ENCODE measurements at regions not wholly inside any gene's neighbourhood (a gene's known extent, or its start where the extent isn't known, plus 50 kb on each side); places are given as distances from the start of the nearest gene placed in this dataset.
"Not testable (repeated sequence)": the region's sequence is repeated elsewhere in the genome, so short reads cannot be mapped to it uniquely, and the experiment has no call there.

DNA sequence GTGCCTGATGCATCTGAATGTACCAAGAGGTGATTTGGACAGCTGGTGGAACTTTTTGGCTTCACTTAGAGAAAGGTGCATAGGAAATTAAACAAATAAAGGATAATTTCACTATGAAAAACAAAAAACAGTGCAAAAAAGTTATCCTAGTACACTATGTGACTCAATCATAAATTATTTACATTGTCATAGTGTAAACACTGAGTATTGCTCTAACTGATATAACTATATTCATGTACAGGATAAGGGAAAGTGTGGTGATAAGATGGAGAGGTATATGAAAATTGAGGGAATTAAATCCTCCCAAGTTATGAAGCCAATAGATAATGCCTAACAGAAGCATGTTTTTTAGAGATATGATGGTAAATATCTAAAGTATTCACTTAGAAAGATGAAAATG lies 50.2 kb upstream of the CPNE4 start:
- in situ Hi-C loops (cut with HindIII; ENCODE audit: low pct_unique_long_range_greater_than_20kb, low sequenced_read_pairs), result no loop called here
- DNase-seq (ENCODE audit: low read depth, low spot score), result no peak

DNA sequence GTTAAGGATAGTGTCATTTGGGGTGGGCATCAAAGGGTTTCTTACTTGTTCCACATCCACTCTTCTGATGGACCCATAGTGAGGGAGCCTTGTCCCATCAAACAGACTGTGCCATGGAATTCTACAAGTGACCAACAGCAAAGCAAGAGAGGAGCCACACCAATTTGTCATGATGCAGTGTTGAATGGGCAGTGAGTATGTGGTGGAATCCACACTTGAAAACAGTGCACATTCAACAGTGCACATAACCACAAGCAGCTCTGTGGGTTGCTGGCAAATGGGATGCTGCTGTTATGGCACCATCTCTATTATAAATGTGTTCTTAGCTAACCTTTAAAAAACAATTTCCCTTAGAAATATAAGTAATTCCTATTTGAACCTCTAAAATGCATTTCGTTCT lies 52.5 kb upstream of the CPNE4 start:
- in situ Hi-C loops (cut with HindIII; ENCODE audit: low pct_unique_long_range_greater_than_20kb, low sequenced_read_pairs), result no loop called here
- no peak for DNase-seq (ENCODE audit: low read depth, low spot score)

DNA sequence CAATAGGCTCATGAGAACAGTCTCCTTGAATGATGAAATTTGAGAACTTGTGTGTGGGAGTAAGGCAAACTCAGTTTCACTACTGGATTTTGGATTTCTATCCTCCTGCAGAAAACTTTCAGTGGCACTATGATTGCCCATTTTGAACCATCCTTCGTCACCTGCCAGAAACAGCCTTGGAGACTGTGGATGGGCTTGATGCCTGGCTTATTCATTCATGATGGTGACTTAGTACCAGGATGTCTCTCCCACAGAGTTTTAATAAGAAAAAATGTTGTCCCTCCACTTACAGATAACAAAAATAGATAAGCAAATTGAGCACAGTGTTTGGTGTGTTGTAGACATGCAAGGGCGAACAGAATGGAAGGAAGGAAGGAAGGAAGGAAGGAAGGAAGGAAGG lies 53.5 kb upstream of the CPNE4 start:
- DNase-seq (ENCODE audit: low read depth, low spot score), result no peak

DNA sequence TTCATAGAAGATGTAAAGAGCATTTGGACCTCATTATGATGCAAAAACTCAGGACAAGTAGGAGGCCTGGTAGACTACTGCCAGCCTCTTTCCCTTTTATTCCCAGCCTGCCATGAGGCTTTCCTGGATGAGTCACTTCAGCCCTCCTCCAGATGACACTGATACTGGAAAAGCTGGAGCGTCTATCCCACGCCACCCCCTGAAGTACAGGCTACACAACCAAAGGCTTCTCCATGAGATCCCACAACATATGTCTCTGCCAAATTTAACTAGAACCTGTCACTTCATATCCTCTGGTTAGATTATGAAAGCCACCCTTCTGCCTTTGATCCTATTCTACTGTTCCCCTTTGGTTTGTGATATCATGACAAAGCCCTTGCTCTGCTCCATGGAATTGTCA lies 56.1 kb upstream of the CPNE4 start:
- in situ Hi-C loops (cut with HindIII; ENCODE audit: low pct_unique_long_range_greater_than_20kb, low sequenced_read_pairs), result no loop called here
- no peak for DNase-seq (ENCODE audit: low read depth, low spot score)

More for the DNA sequence above, 53.5 kb upstream of the CPNE4 start:
- in situ Hi-C loops (cut with HindIII; ENCODE audit: low pct_unique_long_range_greater_than_20kb, low sequenced_read_pairs), result no loop called here

DNA sequence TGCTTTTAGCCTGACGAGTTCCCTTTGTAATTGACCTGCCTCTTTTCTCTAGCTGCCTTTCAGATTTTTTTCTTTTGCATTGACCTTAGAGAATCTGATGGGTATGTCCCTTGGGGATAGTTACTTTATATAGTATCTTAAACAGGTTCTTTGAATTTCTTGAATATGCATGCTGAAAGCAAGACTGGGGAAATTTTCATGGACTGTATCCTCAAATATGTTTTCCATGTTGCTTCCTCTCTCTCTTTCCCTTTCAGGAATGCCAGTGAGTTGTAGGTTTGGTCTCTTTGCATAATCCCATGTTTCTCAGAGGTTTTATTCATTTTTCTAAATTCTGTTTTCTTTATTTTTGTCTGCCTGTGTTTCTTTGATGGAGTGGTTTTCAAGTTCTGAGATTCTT lies 81.8 kb upstream of the CPNE4 start:
- in situ Hi-C loops (cut with HindIII; ENCODE audit: low pct_unique_long_range_greater_than_20kb, low sequenced_read_pairs), result no loop called here

DNA sequence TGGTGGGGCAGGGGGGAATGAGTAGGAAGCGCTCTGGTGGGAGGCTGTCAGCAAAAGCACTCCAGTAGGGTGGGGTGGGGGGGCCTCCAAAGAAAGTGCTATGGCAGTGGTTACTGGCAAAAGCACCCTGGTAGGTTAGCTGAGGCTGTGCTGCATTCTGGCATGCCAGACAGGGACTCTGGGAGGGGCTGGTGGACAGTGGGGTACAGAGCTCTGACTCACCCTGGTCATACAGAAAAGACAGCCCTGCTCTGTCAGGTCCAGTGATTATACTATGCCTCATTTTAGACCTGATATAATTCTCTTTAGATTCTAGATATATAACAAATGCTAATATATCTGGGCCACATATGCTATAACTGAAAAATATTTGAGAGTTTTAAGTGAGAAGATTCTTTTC lies 82.8 kb upstream of the CPNE4 start:
- DNase-seq (ENCODE audit: low read depth, low spot score), result no peak
- in situ Hi-C loops (cut with HindIII; ENCODE audit: low pct_unique_long_range_greater_than_20kb, low sequenced_read_pairs), result no loop called here

More for the DNA sequence above, 81.8 kb upstream of the CPNE4 start:
- no peak for DNase-seq (ENCODE audit: low read depth, low spot score)

DNA sequence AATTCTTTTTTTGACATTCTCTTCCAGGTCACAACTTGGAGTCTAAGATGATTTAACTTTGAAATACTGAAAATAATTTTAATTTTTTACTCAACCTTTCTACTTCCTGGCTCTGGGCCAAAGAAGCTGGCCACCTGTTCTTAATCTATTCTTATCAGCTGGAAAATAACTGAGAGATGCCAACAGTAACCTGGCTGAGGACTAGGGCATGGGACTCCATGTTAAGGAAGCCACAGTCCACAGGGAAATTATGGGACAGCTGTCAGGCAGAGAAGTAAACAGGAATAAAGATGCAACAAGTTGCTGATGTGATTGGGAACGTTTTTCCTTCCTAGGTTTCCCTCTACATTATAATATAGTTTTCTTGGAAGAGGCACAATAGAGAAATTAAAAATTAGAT lies 84.7 kb upstream of the CPNE4 start:
- DNase-seq (ENCODE audit: low read depth, low spot score), result no peak
- in situ Hi-C loops (cut with HindIII; ENCODE audit: low pct_unique_long_range_greater_than_20kb, low sequenced_read_pairs), result no loop called here

DNA sequence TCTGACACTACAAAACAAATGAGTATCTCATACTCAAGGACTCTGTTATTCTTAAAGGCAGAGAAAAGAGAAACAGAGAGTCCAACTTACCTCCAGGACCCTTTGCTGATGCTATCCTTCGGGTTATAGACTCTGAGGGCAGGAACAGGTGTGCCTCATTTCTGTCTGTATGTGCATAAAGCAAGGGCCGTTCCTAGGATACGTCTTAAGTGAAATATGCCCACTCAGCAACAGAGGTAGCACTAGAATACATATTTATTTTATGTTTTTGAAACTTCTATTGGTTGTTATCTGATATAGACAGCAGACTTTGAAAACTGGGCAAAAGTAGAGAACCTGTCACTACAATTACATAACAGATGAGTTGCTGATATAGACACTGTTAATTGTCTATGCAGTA lies 89.3 kb upstream of the CPNE4 start:
- in situ Hi-C loops (cut with HindIII; ENCODE audit: low pct_unique_long_range_greater_than_20kb, low sequenced_read_pairs), result no loop called here
- DNase-seq (ENCODE audit: low read depth, low spot score), result no peak

DNA sequence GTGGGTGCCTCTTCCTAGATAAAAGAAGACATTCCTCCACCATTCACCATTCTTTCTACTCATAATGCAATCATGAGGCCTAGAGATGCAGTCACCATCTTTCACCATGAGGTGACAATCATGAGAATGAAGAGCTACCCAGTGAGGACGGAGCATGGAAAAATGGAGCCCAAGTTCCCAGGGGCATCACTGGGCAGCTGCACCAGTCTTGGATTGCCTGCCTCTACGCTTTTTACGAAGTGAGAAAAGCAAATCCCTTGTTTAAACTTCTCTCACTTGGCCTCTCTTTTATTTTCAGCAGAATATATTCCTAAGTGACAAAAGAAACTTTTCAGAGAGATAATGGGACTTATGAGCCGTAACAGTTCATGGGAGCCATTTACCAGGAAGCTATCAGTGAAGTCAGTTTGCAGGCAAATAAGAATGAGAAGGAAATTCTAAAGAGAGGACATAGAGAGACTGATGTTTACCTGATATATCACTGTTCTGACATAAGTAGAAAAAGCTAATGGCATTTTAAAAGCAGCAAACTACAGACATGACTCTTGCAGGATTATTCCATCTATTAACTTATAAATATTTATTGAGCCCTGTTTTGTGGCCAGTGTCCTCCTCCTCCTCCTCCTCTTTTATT lies 90.0 kb upstream of the CPNE4 start:
- in situ Hi-C loops (cut with HindIII; ENCODE audit: low pct_unique_long_range_greater_than_20kb, low sequenced_read_pairs), result no loop called here
- DNase-seq (ENCODE audit: low read depth, low spot score), result no peak

DNA sequence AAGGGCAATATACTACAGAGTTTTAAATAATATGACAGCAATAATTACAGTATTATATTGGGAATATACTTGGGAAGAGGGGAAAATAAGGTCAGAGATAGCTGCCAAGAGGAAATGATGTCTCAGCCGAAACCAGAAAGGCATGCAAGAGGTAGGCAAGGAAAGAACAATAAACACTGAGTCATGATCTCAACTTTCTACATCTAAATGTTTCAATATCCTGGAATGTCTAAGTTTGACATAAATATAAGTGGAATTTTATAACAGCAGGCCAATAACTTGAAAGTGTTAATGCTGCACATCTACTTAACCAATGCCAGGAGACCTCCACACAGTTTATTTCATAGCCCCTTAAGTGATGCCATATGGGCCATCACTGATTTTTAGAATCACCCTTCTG lies 99.8 kb upstream of the CPNE4 start:
- DNase-seq (ENCODE audit: low read depth, low spot score), result no peak
- in situ Hi-C loops (cut with HindIII; ENCODE audit: low pct_unique_long_range_greater_than_20kb, low sequenced_read_pairs), result no loop called here

DNA sequence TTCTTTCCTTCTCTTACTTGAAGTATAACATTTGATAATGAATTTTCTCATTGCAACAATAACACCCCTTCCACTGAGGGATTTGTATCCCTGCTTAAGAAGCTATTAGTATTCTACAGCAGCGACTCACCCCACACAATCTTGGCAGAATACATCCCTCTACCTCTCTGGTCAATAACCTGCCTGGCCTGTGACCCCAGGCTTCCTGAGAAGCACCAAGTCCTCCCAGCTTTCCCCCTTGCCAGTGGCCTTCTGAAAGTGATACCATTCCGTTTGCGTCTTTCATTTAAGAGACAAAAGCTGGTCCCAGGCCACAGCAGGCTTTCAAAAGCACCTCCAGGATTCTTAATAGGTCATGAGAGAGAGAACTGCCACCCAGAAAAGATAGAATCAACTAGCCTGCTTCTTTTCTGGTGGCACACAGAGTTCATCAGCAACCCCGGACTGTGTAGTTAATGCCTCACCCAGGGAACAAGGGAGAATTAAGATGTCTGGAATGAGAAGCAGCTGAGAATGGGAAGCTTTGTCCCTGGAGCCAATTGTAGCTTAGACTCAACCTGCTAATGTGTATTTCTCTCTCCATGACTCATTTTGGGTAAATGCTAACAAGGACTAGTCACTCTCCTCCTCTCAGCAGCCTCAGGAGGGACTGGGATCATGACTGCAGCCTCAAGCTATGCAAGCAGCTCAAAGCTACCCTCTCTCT lies 101.0 kb upstream of the CPNE4 start:
- in situ Hi-C loops (cut with HindIII; ENCODE audit: low pct_unique_long_range_greater_than_20kb, low sequenced_read_pairs), result no loop called here
- no peak for DNase-seq (ENCODE audit: low read depth, low spot score)

DNA sequence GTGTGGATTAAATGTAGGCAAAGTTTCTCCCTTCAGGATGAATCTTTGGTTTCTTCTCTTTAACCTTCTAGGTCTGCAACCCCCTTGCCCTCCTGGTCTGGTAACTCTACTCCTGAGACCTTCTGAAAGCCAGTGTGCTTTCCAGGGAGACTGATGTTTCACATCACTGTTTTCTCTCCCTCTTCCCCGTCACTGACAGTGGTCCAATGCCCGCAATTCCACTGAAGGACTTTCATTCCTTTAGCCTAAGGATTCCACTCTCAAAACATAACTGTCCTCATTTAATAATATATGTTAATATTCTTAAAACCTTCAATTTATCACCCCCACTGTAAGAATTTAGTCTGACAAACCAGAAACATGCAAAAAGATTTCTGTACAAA lies 101.5 kb upstream of the CPNE4 start:
- no peak for DNase-seq (ENCODE audit: low read depth, low spot score)
- in situ Hi-C loops (cut with HindIII; ENCODE audit: low pct_unique_long_range_greater_than_20kb, low sequenced_read_pairs), result no loop called here

DNA sequence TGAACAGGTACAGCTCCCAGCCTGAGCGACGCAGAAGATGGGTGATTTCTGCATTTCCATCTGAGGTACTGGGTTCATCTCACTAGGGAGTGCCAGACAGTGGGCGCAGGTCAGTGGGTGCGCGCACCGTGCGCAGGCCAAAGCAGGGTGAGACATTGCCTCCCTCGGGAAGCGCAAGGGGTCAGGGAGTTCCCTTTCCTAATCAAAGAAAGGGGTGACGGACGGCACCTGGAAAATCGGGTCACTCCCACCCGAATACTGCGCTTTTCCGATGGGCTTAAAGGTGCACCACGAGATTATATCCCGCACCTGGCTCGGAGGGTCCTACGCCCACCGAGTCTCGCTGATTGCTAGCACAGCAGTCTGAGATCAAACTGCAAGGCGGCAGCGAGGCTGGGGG lies 102.1 kb upstream of the CPNE4 start:
- in situ Hi-C loops (cut with HindIII; ENCODE audit: low pct_unique_long_range_greater_than_20kb, low sequenced_read_pairs), result not testable (repeated sequence)

DNA sequence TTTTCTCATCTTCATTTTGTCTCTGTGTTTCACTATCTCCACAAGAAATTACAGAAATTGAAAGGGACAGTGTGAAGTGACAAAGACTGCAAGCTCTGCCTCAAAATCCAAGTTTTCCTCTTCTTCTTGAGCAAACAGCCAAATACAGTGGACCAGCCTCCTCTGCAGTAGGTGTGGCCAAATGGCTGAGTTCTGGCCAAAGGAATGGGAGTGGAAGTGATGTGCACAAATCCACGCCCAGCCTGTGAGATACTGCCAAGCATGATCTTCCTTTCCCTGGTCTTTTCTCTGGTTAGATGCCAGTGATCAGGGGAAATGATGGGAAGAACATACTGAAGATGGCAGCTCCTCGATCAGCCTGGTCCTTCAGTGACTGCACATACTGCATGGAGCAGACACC lies 111.0 kb upstream of the CPNE4 start:
- in situ Hi-C loops (cut with HindIII; ENCODE audit: low pct_unique_long_range_greater_than_20kb, low sequenced_read_pairs), result no loop called here
- no peak for DNase-seq (ENCODE audit: low read depth, low spot score)

More for the DNA sequence above, 102.1 kb upstream of the CPNE4 start:
- DNase-seq (ENCODE audit: low read depth, low spot score), result not testable (repeated sequence)

DNA sequence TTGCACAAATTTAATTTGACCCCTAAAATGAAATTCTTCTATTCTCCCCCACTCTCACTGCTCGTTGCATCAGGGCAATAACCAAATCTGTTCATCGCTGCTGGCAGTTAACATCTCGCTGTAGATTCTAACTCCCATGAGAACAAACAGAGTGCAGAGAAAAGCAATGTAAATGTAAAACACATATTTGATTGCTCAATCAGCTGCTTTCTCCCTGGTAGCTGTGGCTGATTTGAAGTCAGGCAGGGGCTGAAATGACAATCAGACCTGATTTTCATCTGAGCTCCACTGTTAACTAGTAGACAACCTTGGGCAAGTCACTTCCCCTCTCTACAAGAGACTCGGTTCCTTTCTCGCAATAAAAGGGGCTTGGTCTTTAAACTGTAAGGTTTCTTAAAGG lies 119.8 kb upstream of the CPNE4 start:
- in situ Hi-C loops (cut with HindIII; ENCODE audit: low pct_unique_long_range_greater_than_20kb, low sequenced_read_pairs), result no loop called here
- no peak for DNase-seq (ENCODE audit: low read depth, low spot score)

DNA sequence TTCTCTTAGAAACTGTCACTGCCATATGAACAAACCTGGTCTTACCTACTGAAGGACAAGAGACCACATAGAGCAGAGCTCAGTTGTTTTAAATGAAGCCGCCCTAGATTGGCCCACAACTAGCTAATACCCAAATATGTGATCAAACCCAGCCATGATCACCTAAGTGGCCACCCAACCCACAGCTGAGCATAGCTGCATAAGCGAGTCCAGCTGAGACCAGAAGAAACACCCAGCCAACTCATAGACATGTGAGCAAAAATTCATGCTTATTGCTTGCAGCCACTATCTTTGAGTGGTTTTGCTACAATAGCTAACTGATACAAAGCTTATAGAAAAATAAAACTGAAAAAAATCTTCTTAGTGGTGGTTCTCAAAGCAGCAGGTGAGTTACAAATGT lies 124.3 kb upstream of the CPNE4 start:
- no peak for DNase-seq (ENCODE audit: low read depth, low spot score)
- in situ Hi-C loops (cut with HindIII; ENCODE audit: low pct_unique_long_range_greater_than_20kb, low sequenced_read_pairs), result no loop called here

DNA sequence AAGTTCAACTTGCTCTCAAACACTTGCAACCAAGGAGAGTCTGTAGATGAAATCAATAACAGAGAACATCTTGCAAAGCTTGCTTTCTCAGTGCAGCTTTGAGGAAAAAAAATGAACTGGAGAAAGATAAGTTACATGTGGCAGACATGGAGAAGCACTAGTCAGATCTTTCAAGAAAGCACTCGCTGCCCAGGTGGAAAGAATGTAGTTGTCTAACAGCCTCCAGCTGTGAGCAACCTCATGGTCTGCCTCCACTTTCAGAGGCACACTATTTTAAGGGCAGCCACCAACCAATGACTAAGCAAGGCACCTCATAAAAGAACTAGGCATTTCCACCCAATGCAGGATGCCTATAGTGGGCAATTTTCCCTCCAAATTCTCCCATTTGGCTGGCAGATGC lies 125.4 kb upstream of the CPNE4 start:
- in situ Hi-C loops (cut with HindIII; ENCODE audit: low pct_unique_long_range_greater_than_20kb, low sequenced_read_pairs), result no loop called here
- DNase-seq (ENCODE audit: low read depth, low spot score), result no peak

DNA sequence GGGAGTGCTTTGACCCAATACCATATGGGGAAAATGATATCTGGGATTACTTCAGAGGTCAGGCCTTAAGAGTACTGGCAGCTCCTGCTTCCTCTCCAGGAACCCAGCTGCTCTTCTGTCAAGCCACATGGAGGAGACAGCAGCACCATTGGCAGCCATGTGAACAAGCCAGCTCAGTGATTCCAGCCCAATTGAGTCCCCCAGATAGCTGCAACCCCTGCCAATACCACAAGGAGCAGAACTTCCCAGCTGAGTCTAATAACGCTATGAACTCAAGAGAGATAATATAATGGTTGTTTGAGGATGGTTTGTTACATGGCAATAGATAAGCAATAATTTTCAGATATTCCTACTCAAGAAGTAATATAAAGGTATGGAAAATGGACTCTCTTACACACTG lies 126.8 kb upstream of the CPNE4 start:
- in situ Hi-C loops (cut with HindIII; ENCODE audit: low pct_unique_long_range_greater_than_20kb, low sequenced_read_pairs), result no loop called here
- peak; percentile 49 for DNase-seq (ENCODE audit: low read depth, low spot score)

DNA sequence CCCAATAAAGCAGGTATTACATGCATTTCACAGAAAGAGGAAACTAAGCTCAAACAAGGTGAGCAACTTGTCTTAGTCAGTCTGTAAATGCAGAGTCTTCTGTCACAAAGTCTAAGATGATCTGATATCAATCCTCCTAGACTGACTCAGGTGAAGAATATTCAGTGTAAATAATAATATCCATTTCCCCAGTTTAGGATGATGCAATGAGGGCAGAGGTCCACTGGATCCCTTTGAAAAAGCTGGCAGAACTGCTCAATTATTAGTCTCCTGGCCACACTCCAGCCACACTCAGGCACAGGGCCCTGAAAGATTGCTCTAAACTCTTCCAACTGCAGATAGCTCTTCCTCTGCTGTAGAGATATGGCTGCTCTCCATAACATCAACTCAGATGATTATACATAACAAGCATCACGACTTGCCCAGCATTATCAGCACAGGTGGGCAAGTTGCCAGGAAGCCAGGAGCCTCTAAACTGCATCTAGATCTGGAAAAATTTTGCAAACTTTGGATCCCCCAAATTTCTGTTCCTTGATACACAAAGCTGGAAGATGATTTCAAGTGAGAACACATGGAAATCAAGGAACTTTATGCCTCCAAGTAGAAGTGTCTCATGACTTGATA lies 129.8 kb upstream of the CPNE4 start:
- no peak for DNase-seq (ENCODE audit: low read depth, low spot score)

More for the DNA sequence above, 129.8 kb upstream of the CPNE4 start:
- in situ Hi-C loops (cut with HindIII; ENCODE audit: low pct_unique_long_range_greater_than_20kb, low sequenced_read_pairs), result no loop called here
